ENCODE measurements at regions not wholly inside any gene's neighbourhood (a gene's known extent, or its start where the extent isn't known, plus 50 kb on each side); places are given as distances from the start of the nearest gene placed in this dataset.

GRCh38 chr18:37698508-37699040 lies 133.0 kb upstream of the CELF4 start:
- no peak for TF ChIP-seq ZNF114 (CRISPR knock-in tag; IDR thresholded peaks at IDR 0.05)
- no peak for TF ChIP-seq EZH2 (IDR thresholded peaks at IDR 0.05; ENCODE audit: low read depth, unreplicated experiment)
- peak; percentile 14 to 27; a peak in 1 of 4 replicates for TF ChIP-seq CTCF (conservative IDR thresholded peaks at IDR 0.05; ENCODE audit: low read depth in 2 of 2)
- no peak for TF ChIP-seq NANOG (IDR thresholded peaks at IDR 0.05; ENCODE audit: borderline replicate concordance)
- TF ChIP-seq REST (IDR thresholded peaks at IDR 0.05; ENCODE audit: unreplicated experiment) = no peak
- no peak for TF ChIP-seq JUNB (IDR thresholded peaks at IDR 0.05; ENCODE audit: unreplicated experiment)
- TF ChIP-seq POLR2AphosphoS5 (IDR thresholded peaks at IDR 0.05; ENCODE audit: low read depth) = no peak

Data from GM23338 (cell line).